HCT116 (cell line): ENCODE measurements at regions not wholly inside any gene's neighbourhood (a gene's known extent, or its start where the extent isn't known, plus 50 kb on each side); places are given as distances from the start of the nearest gene placed in this dataset.

Experiments used
- ATAC-seq: fragments of 200-7000 bp; cut with Tn5 transposase; 2 replicates; pipeline ENCODE4 v1.9.1; 2020; ENCODE audit warnings: mild to moderate bottlenecking, moderate library complexity
- BruUV-seq: library from RNA; stranded (reverse); fragments of 400-500 nt; replicated peaks from 2 replicates; lab custom pipeline; 2021; lab: Mats Ljungman, UMichigan
- CTCF ChIA-PET: fragments of 300-600 bp; sonication (Branson Sonifier 250); formaldehyde crosslinking; loops from one replicate; lab custom pipeline; 2021; ENCODE audit warnings: antibody characterized with exemption; lab: Charles Lee
- POLR2A ChIA-PET: fragments of 300-600, 350-600 bp; sonication (Branson Sonifier 250); formaldehyde crosslinking; loops from one replicate; lab custom pipeline; 2021; ENCODE audit warnings: antibody characterized with exemption; lab: Charles Lee
- RAD21 ChIA-PET, 2 experiments: fragments of 300-600 bp; sonication (Branson Sonifier 250); formaldehyde crosslinking; loops; one replicate each; lab custom pipeline; 2023; ENCODE audit warnings: low total read pairs in 2 of 2; ENCODE audit not compliant: uncharacterized antibody in 2 of 2, unreplicated experiment in 2 of 2, low non-redundant PET in 1 of 2; lab: Charles Lee
- DNase-seq: peaks from one replicate; pipeline ENCODE4 v3.0.0-alpha.2; 2010; ENCODE audit warnings: low read depth, low spot score
- H2AFZ ChIP-seq: fragments of 200-600 bp; shearing (Covaris generic), sonication (generic); 2 replicates; pipeline ENCODE4 v1.6.1; 2017; ENCODE audit warnings: low read depth, mixed run types, mixed read lengths, antibody characterized with exemption, low read length; ENCODE audit not compliant: poor library complexity, severe bottlenecking
- H3K27ac ChIP-seq: 2 replicates; pipeline ENCODE4 v1.5.1; 2012; ENCODE audit warnings: low read depth, low read length
- H3K27me3 ChIP-seq: fragments of 200-600 bp; sonication (generic); 2 replicates; pipeline ENCODE4 v1.6.1; 2016; ENCODE audit warnings: mixed run types, low read length, mixed read lengths; ENCODE audit not compliant: insufficient read depth
- H3K36me3 ChIP-seq, 2 experiments: fragments of 200-500 bp in 1 of 2; fragments of 200-600 bp in 1 of 2; sonication (Bioruptor generic) in 1 of 2; sonication (generic) in 1 of 2; 2 replicates each; pipeline versions ENCODE4 v1.5.1 to v1.6.1; 2014 to 2016; ENCODE audit warnings: low read length in 2 of 2, inconsistent platforms in 1 of 2, mixed read lengths in 1 of 2, mixed run types in 1 of 2; ENCODE audit not compliant: insufficient read depth in 2 of 2, control insufficient read depth in 1 of 2
- H3K4me1 ChIP-seq, 2 experiments: fragments of 200-600 bp in 1 of 2; sonication (generic) in 1 of 2; 2 replicates each; pipeline versions ENCODE4 v1.5.1 to v1.6.1; 2012 to 2017; ENCODE audit warnings: low read length in 2 of 2, inconsistent platforms in 1 of 2, mild to moderate bottlenecking in 1 of 2, mixed read lengths in 1 of 2, mixed run types in 1 of 2, moderate library complexity in 1 of 2; ENCODE audit not compliant: insufficient read depth in 2 of 2, control insufficient read depth in 1 of 2
- H3K4me2 ChIP-seq: fragments of 200-600 bp; sonication (generic); 2 replicates; pipeline ENCODE4 v1.6.1; 2017; ENCODE audit warnings: mixed run types, low read length, mixed read lengths
- H3K4me3 ChIP-seq, 2 experiments: fragments of 200-600 bp in 1 of 2; sonication (generic) in 1 of 2; replicated peaks in 1 of 2; 2 replicates each; pipeline ENCODE4 v1.5.1; 2011 to 2016; ENCODE audit warnings: low read length in 2 of 2, control low read depth in 1 of 2, low read depth in 1 of 2, mild to moderate bottlenecking in 1 of 2, mixed read lengths in 1 of 2, mixed run types in 1 of 2
- H3K79me2 ChIP-seq: fragments of 200-600 bp; sonication (generic); 2 replicates; pipeline ENCODE4 v1.6.1; 2017; ENCODE audit warnings: mild to moderate bottlenecking, mixed run types, low read length, moderate library complexity, mixed read lengths; ENCODE audit not compliant: insufficient read depth
- H3K9ac ChIP-seq: fragments of 200-600 bp; sonication (generic); 2 replicates; pipeline ENCODE4 v1.6.1; 2016; ENCODE audit warnings: low read length, mixed read lengths
- H3K9me2 ChIP-seq: fragments of 200-600 bp; sonication (generic), shearing (Covaris generic); 2 replicates; pipeline ENCODE4 v1.6.1; 2017; ENCODE audit warnings: mixed run types, mild to moderate bottlenecking, moderate library complexity; ENCODE audit not compliant: insufficient read depth
- H3K9me3 ChIP-seq, 2 experiments: fragments of 200-500 bp in 1 of 2; fragments of 200-600 bp in 1 of 2; sonication (Bioruptor generic) in 1 of 2; sonication (generic) in 1 of 2; 2 replicates each; pipeline ENCODE4 v1.6.1; 2014 to 2017; ENCODE audit warnings: low read length in 2 of 2, mixed read lengths in 2 of 2, inconsistent platforms in 1 of 2, low read depth in 1 of 2, mild to moderate bottlenecking in 1 of 2, mixed run types in 1 of 2, moderate library complexity in 1 of 2; ENCODE audit not compliant: control insufficient read depth in 1 of 2, insufficient read depth in 1 of 2
- H4K20me1 ChIP-seq: fragments of 200-600 bp; sonication (generic), shearing (Covaris generic); 2 replicates; pipeline ENCODE4 v1.6.1; 2017; ENCODE audit warnings: mixed run types, mild to moderate bottlenecking, moderate library complexity; ENCODE audit not compliant: insufficient read depth
- CBX3 ChIP-seq: IDR thresholded peaks from 2 replicates; pipeline ENCODE4 v1.6.1; 2012; ENCODE audit warnings: low read depth
- CEBPB ChIP-seq: IDR thresholded peaks from 2 replicates; pipeline ENCODE4 v1.6.1; 2012; ENCODE audit warnings: low read depth
- CTCF ChIP-seq, 3 experiments: fragments of 200-600 bp in 1 of 3; sonication (generic) in 1 of 3; IDR thresholded peaks in 2 of 3; conservative IDR thresholded peaks in 1 of 3; 2 replicates each; pipeline ENCODE4 v1.5.1; 2012 to 2017; ENCODE audit warnings: low read depth in 2 of 3, low read length in 2 of 3, antibody characterized with exemption in 1 of 3, borderline replicate concordance in 1 of 3, control low read depth in 1 of 3, mild to moderate bottlenecking in 1 of 3, mixed read lengths in 1 of 3, mixed run types in 1 of 3, moderate library complexity in 1 of 3; ENCODE audit not compliant: insufficient read depth in 1 of 3
- EGR1 ChIP-seq: IDR thresholded peaks from 2 replicates; pipeline ENCODE4 v1.6.1; 2012; ENCODE audit warnings: low read depth
- ELF1 ChIP-seq: IDR thresholded peaks from 2 replicates; pipeline ENCODE4 v1.6.1; 2012; ENCODE audit warnings: low read depth, borderline replicate concordance
- EZH2 ChIP-seq: fragments of 200-600 bp; sonication (generic); IDR thresholded peaks from 2 replicates; pipeline ENCODE4 v1.6.1; 2017; ENCODE audit warnings: antibody characterized with exemption, mixed run types
- EZH2phosphoT487 ChIP-seq: fragments of 200-600 bp; IDR thresholded peaks from 2 replicates; pipeline ENCODE4 v1.6.1; 2018; ENCODE audit warnings: antibody characterized with exemption, borderline replicate concordance
- FOSL1 ChIP-seq: IDR thresholded peaks from 2 replicates; pipeline ENCODE4 v1.6.1; 2012; ENCODE audit warnings: low read depth
- MAX ChIP-seq: IDR thresholded peaks from 2 replicates; pipeline ENCODE4 v1.6.1; 2012
- POLR2A ChIP-seq: IDR thresholded peaks from 2 replicates; pipeline ENCODE4 v1.7.0; 2011; ENCODE audit warnings: borderline replicate concordance; ENCODE audit not compliant: insufficient read depth, insufficient read length; ENCODE audit errors: extremely low read depth
- POLR2AphosphoS5 ChIP-seq: IDR thresholded peaks from 2 replicates; pipeline ENCODE4 v1.6.1; 2011; ENCODE audit warnings: mild to moderate bottlenecking, low read depth, low read length, moderate library complexity
- RAD21 ChIP-seq: IDR thresholded peaks from 2 replicates; pipeline ENCODE4 v1.6.1; 2012; ENCODE audit warnings: low read depth, mild to moderate bottlenecking
- REST ChIP-seq: IDR thresholded peaks from 2 replicates; pipeline ENCODE4 v1.6.1; 2012; ENCODE audit warnings: low read depth
- SIN3A ChIP-seq: IDR thresholded peaks from 2 replicates; pipeline ENCODE4 v1.6.1; 2012; ENCODE audit warnings: low read depth
- SP1 ChIP-seq: IDR thresholded peaks from 2 replicates; pipeline ENCODE4 v1.6.1; 2012; ENCODE audit warnings: low read depth
- SRF ChIP-seq: IDR thresholded peaks from 2 replicates; pipeline ENCODE4 v1.6.1; 2012; ENCODE audit warnings: low read depth
- TCF7L2 ChIP-seq: IDR thresholded peaks from 2 replicates; pipeline ENCODE4 v1.7.0; 2011; ENCODE audit warnings: borderline replicate concordance, inconsistent platforms; ENCODE audit not compliant: insufficient read depth, insufficient read length; ENCODE audit errors: extremely low read depth
- YY1 ChIP-seq: IDR thresholded peaks from 2 replicates; pipeline ENCODE4 v1.6.1; 2011; ENCODE audit warnings: low read length, low read depth, moderate library complexity, mild to moderate bottlenecking; ENCODE audit not compliant: insufficient replicate concordance; ENCODE audit errors: extremely low read depth
- ZBTB33 ChIP-seq: IDR thresholded peaks from 2 replicates; pipeline ENCODE4 v1.6.1; 2011; ENCODE audit warnings: mild to moderate bottlenecking, low read length, moderate library complexity; ENCODE audit not compliant: insufficient replicate concordance; ENCODE audit errors: extremely low read depth
- ZFX ChIP-seq: fragments of 450-650 bp; IDR thresholded peaks from 2 replicates; pipeline ENCODE4 v1.6.1; 2017
- intact Hi-C: fragments of 100-400 bp; cut with micrococcal nuclease; formaldehyde crosslinking; loops from 2 replicates; pipeline ENCODE4 v1.10.0; 2022

GRCh38 chr5:85311536-85311935 is 926.9 kb upstream of the EDIL3 start (continued):
- TF ChIP-seq YY1: no peak

- intact Hi-C loops: no loop called here
- ATAC-seq: no peak
- H2AFZ ChIP-seq: no peak overlapping the region
- no peak overlapping the region for H3K4me2 ChIP-seq
- H3K36me3 ChIP-seq: no peaks in the 10 kb centered on the region
- no peak overlapping the region for H3K4me3 ChIP-seq
- H3K9ac ChIP-seq: no peak overlapping the region
- H3K79me2 ChIP-seq: no peaks in the 10 kb centered on the region
- no peaks in the 10 kb centered on the region for H3K9me3 ChIP-seq
- RAD21 ChIA-PET: no interaction called here
- CTCF ChIA-PET: no interaction called here
- DNase-seq: no peak
- H3K27me3 ChIP-seq: no peaks in the 10 kb centered on the region
- H4K20me1 ChIP-seq: no peaks in the 10 kb centered on the region
- H3K9me2 ChIP-seq: no peaks in the 10 kb centered on the region
- POLR2A ChIA-PET: no interaction called here
- TF ChIP-seq POLR2A: no peak
- TF ChIP-seq EZH2: no peak
- TF ChIP-seq ELF1: no peak
- no peak for TF ChIP-seq EZH2phosphoT487
- TF ChIP-seq MAX: no peak
- no peak for TF ChIP-seq SRF
- no peak for TF ChIP-seq YY1
- no peak for TF ChIP-seq CEBPB
- no peak for TF ChIP-seq SIN3A
- TF ChIP-seq TCF7L2: no peak
- TF ChIP-seq POLR2AphosphoS5: no peak
- TF ChIP-seq CTCF (IDR thresholded peaks at IDR 0.05 in 2 of 3, conservative IDR thresholded peaks at IDR 0.05 in 1 of 3; ENCODE audit: borderline replicate concordance in 1 of 3, insufficient read depth in 1 of 3, low read depth in 2 of 3, low read length in 2 of 3): no peak
- TF ChIP-seq EGR1: no peak
- no peak for TF ChIP-seq ZBTB33
- no peak for TF ChIP-seq REST
- no peak for TF ChIP-seq ZFX
- TF ChIP-seq RAD21: no peak
- TF ChIP-seq SP1: no peak
- TF ChIP-seq CBX3: no peak
- no peak for TF ChIP-seq FOSL1
- H3K4me1 ChIP-seq: no peaks in the 10 kb centered on the region
- no TSS peak for BruUV-seq
- H3K27ac ChIP-seq: no peak overlapping the region
Observed at GRCh38 chr5:85320495-85320894, 935.8 kb upstream of the EDIL3 start.
